HEK293 (cell line): ENCODE measurements at regions not wholly inside any gene's neighbourhood (a gene's known extent, or its start where the extent isn't known, plus 50 kb on each side); places are given as distances from the start of the nearest gene placed in this dataset.
"Not testable (repeated sequence)": the region's sequence is repeated elsewhere in the genome, so short reads cannot be mapped to it uniquely, and the experiment has no call there.

Experiments
- CTCF ChIP-seq: fragments of 450-650 bp; formaldehyde crosslinking; IDR thresholded peaks from 2 replicates; pipeline ENCODE4 v1.5.1; 2016; ENCODE audit warnings: missing biosample characterization, missing genetic modification characterization
- KLF1 ChIP-seq: fragments of 450-650 bp; formaldehyde crosslinking; IDR thresholded peaks from 2 replicates; pipeline ENCODE4 v1.5.1; 2016; ENCODE audit warnings: missing biosample characterization, missing genetic modification characterization
- PBX3 ChIP-seq: sonication (generic); formaldehyde crosslinking; IDR thresholded peaks from 2 replicates; pipeline ENCODE4 v1.8.1; 2022; ENCODE audit warnings: mild to moderate bottlenecking, moderate library complexity, missing genetic modification reagents
- REST ChIP-seq: fragments of 450-650 bp; formaldehyde crosslinking; IDR thresholded peaks from 2 replicates; pipeline ENCODE4 v1.5.1; 2016; ENCODE audit warnings: missing biosample characterization, missing genetic modification characterization
- ZNF704 ChIP-seq: fragments of 450-650 bp; formaldehyde crosslinking; IDR thresholded peaks from 2 replicates; pipeline ENCODE4 v1.5.1; 2016; ENCODE audit warnings: missing biosample characterization, missing genetic modification characterization
- ZSCAN18 ChIP-seq: fragments of 450-650 bp; formaldehyde crosslinking; IDR thresholded peaks from 2 replicates; pipeline ENCODE4 v1.5.1; 2016; ENCODE audit warnings: missing biosample characterization, missing genetic modification characterization

- TF ChIP-seq CTCF (tag by site-specific recombination); PBX3 (CRISPR knock-in tag); KLF1 (tag by site-specific recombination); ZSCAN18 (tag by site-specific recombination); ZNF704 (tag by site-specific recombination); REST (tag by site-specific recombination): not testable (repeated sequence)
Measured at GRCh38 chr2:111532682-111533556, 351.1 kb downstream of the ANAPC1 start.
